A549 (cell line): ENCODE measurements at regions not wholly inside any gene's neighbourhood (a gene's known extent, or its start where the extent isn't known, plus 50 kb on each side); places are given as distances from the start of the nearest gene placed in this dataset.

Source experiments
- ATAC-seq, 2 experiments: fragments of 200-7000 bp in 1 of 2; fragments of >200 bp in 1 of 2; cut with Nextera tagmentation in 1 of 2; cut with Tn5 transposase in 1 of 2; 3 replicates each; pipeline versions ENCODE4 v1.8.0 to v1.9.1; 2018 to 2020; ENCODE audit warnings: mild to moderate bottlenecking in 1 of 2, moderate library complexity in 1 of 2
- CTCF ChIA-PET: fragments of 300-600 bp; sonication (Branson Sonifier 250); formaldehyde crosslinking; extraction: SDS; loops from one replicate; lab custom pipeline; 2021; ENCODE audit warnings: antibody characterized with exemption, inconsistent platforms; lab: Yijun Ruan, JAX
- POLR2A ChIA-PET: fragments of 350-600 bp; formaldehyde crosslinking; extraction: SDS; loops from one replicate; lab custom pipeline; 2021; ENCODE audit warnings: antibody characterized with exemption, inconsistent platforms; lab: Yijun Ruan, JAX
- DNase-seq, 2 experiments: peaks; one replicate each; pipeline versions ENCODE4 v3.0.0 to v3.0.0-alpha.2; 2011 to 2016; ENCODE audit warnings: low read depth in 1 of 2, low spot score in 1 of 2
- FAIRE-seq: peaks from 2 replicates; lab custom pipeline; 2011; peaks lifted over from hg19 to GRCh38; lab: Jason Lieb, UNC
- H3K27ac ChIP-seq, 2 experiments: fragments of >200 bp; sonication (Bioruptor Twin); formaldehyde crosslinking; 3 replicates each; pipeline ENCODE4 v1.5.1; 2016 to 2017
- H3K4me1 ChIP-seq: fragments of >200 bp; sonication (Bioruptor Twin); formaldehyde crosslinking; 3 replicates; pipeline ENCODE4 v1.6.1; 2016
- H3K4me2 ChIP-seq: fragments of >200 bp; sonication (Bioruptor Twin); formaldehyde crosslinking; 3 replicates; pipeline ENCODE4 v1.6.1; 2016
- H3K4me3 ChIP-seq: fragments of >200 bp; sonication (Bioruptor Twin); formaldehyde crosslinking; 3 replicates; pipeline ENCODE4 v1.5.1; 2016
- H3K9me3 ChIP-seq: fragments of >200 bp; sonication (Bioruptor Twin); formaldehyde crosslinking; 3 replicates; pipeline ENCODE4 v1.6.1; 2016
- ATOH8 ChIP-seq: fragments of 250-450 bp; sonication (Bioruptor Pico); IDR thresholded peaks from 2 replicates; pipeline ENCODE4 v1.5.0; 2020; ENCODE audit warnings: low read depth, mild to moderate bottlenecking, moderate library complexity
- BHLHE40 ChIP-seq: IDR thresholded peaks from 2 replicates; pipeline ENCODE4 v1.6.1; 2012; ENCODE audit warnings: low read depth, low read length, inconsistent platforms
- CBX8 ChIP-seq: fragments of 200-600 bp; sonication (generic); IDR thresholded peaks from 2 replicates; pipeline ENCODE4 v1.6.1; 2016
- CHD2 ChIP-seq: fragments of 150-350 bp; IDR thresholded peaks from 2 replicates; pipeline ENCODE4 v1.6.1; 2014; ENCODE audit warnings: low read length; ENCODE audit not compliant: partially characterized antibody
- CHD4 ChIP-seq: fragments of 200-600 bp; sonication (generic); IDR thresholded peaks from 2 replicates; pipeline ENCODE4 v1.6.1; 2016; ENCODE audit warnings: antibody characterized with exemption, mild to moderate bottlenecking, borderline replicate concordance
- EHMT2 ChIP-seq: fragments of 200-600 bp; sonication (generic); IDR thresholded peaks from 2 replicates; pipeline ENCODE4 v1.6.1; 2016; ENCODE audit warnings: antibody characterized with exemption, low read depth, mild to moderate bottlenecking, moderate library complexity
- EP300 ChIP-seq, 2 experiments: fragments of >200 bp; sonication (Bioruptor Twin); formaldehyde crosslinking; IDR thresholded peaks; 2 replicates in 1 of 2; 3 replicates in 1 of 2; pipeline ENCODE4 v1.6.1; 2016 to 2017
- FOSL2 ChIP-seq, 2 experiments: fragments of 450-650 bp in 1 of 2; fragments of >200 bp in 1 of 2; sonication (Bioruptor Twin) in 1 of 2; formaldehyde crosslinking; IDR thresholded peaks; 2 replicates each; pipeline versions ENCODE4 v1.5.0 to v1.6.1; 2016 to 2020; ENCODE audit warnings: mild to moderate bottlenecking in 1 of 2, moderate library complexity in 1 of 2
- FOXS1 ChIP-seq: fragments of 250-450 bp; sonication (Bioruptor Pico); IDR thresholded peaks from 2 replicates; pipeline ENCODE4 v1.5.0; 2020; ENCODE audit warnings: mild to moderate bottlenecking, moderate library complexity
- GATA3 ChIP-seq: IDR thresholded peaks from 2 replicates; pipeline ENCODE4 v1.6.1; 2012; ENCODE audit warnings: borderline replicate concordance
- HDAC2 ChIP-seq: fragments of 200-600 bp; sonication (generic); IDR thresholded peaks from 2 replicates; pipeline ENCODE4 v1.6.1; 2016
- HMGXB4 ChIP-seq: fragments of 250-450 bp; sonication (Bioruptor Pico); IDR thresholded peaks from 2 replicates; pipeline ENCODE4 v1.5.0; 2021; ENCODE audit warnings: mild to moderate bottlenecking, moderate library complexity, borderline replicate concordance
- HOXB13 ChIP-seq: fragments of 250-450 bp; sonication (Bioruptor Pico); IDR thresholded peaks from 2 replicates; pipeline ENCODE4 v1.5.0; 2020; ENCODE audit warnings: low read depth, mild to moderate bottlenecking, moderate library complexity
- KDM1A ChIP-seq: fragments of 200-600 bp; sonication (generic); IDR thresholded peaks from 2 replicates; pipeline ENCODE4 v1.6.1; 2016; ENCODE audit warnings: low read depth, mild to moderate bottlenecking
- MAX ChIP-seq: IDR thresholded peaks from 2 replicates; pipeline ENCODE4 v1.6.1; 2012
- NPAS2 ChIP-seq: fragments of 250-450 bp; sonication (Bioruptor Pico); IDR thresholded peaks from 2 replicates; pipeline ENCODE4 v1.8.0; 2022; ENCODE audit warnings: mild to moderate bottlenecking, moderate library complexity, borderline replicate concordance
- NR3C1 ChIP-seq: fragments of >200 bp; sonication (Bioruptor Twin); formaldehyde crosslinking; IDR thresholded peaks from 3 replicates; pipeline ENCODE4 v1.6.1; 2017
- POLR2A ChIP-seq: IDR thresholded peaks from 2 replicates; pipeline ENCODE4 v1.6.1; 2012; ENCODE audit warnings: mild to moderate bottlenecking, low read length
- POLR2AphosphoS2 ChIP-seq: conservative IDR thresholded peaks from 2 replicates; pipeline ENCODE4 v1.6.1; 2012; ENCODE audit warnings: low read length, improper control_type of control experiment, inconsistent platforms
- RARB ChIP-seq: fragments of 250-450 bp; sonication (Bioruptor Pico); IDR thresholded peaks from 2 replicates; pipeline ENCODE4 v1.8.0; 2021; ENCODE audit warnings: mild to moderate bottlenecking, moderate library complexity
- RCOR1 ChIP-seq: fragments of 150-350 bp; IDR thresholded peaks from 2 replicates; pipeline ENCODE4 v1.6.1; 2014; ENCODE audit warnings: antibody characterized with exemption, low read length, low read depth
- REST ChIP-seq: fragments of 200-600 bp; sonication (generic); IDR thresholded peaks from 2 replicates; pipeline ENCODE4 v1.6.1; 2016; ENCODE audit warnings: antibody characterized with exemption, mild to moderate bottlenecking, moderate library complexity
- SREBF2 ChIP-seq: fragments of 450-650 bp; IDR thresholded peaks from 2 replicates; pipeline ENCODE4 v1.6.1; 2014; ENCODE audit warnings: mild to moderate bottlenecking, moderate library complexity
- TFCP2L1 ChIP-seq: fragments of 250-450 bp; sonication (Bioruptor Pico); IDR thresholded peaks from 2 replicates; pipeline ENCODE4 v1.5.0; 2021; ENCODE audit warnings: mild to moderate bottlenecking
- ZFP36 ChIP-seq: fragments of 450-650 bp; IDR thresholded peaks from 2 replicates; pipeline ENCODE4 v1.6.1; 2014; ENCODE audit warnings: borderline replicate concordance; ENCODE audit not compliant: partially characterized antibody
- WGBS: methylation state at CpG from one replicate; pipeline ENCODE4 v1.1.6; 2017; ENCODE audit errors: missing lambda C conversion rate; 5-methylcytosine and 5-hydroxymethylcytosine counted together

- ATAC-seq (no peak), FAIRE-seq (no peak), DNase-seq (no peak)
- WGBS, result 43% methylated on average over 2 of the region's 2 CpGs
- POLR2A ChIA-PET, result no interaction called here
- Histone ChIP-seq H3K9me3 (no peaks in the 10 kb centered on the region), H3K4me1 (no peaks in the 10 kb centered on the region), H3K4me2 (no peak overlapping the region), H3K4me3 (no peak overlapping the region), H3K27ac (no peak overlapping the region)
- TF ChIP-seq REST (no peak), TFCP2L1 (CRISPR knock-in tag) (no peak), POLR2A (no peak), RCOR1 (no peak), CHD2 (no peak), GATA3 (no peak), MAX (no peak), HMGXB4 (CRISPR knock-in tag) (no peak), BHLHE40 (no peak), FOSL2 (IDR thresholded peaks at IDR 0.05) (no peak), FOSL2 (CRISPR knock-in tag; IDR thresholded peaks at IDR 0.05) (no peak), NPAS2 (CRISPR knock-in tag) (no peak)
- CTCF ChIA-PET, result no interaction called here
Observed at GRCh38 chr3:106673926-106674569, 703.2 kb upstream of the CCDC54 start.

- FAIRE-seq, result no peak
- no peak for DNase-seq
- H3K9me3 ChIP-seq, result no peaks in the 10 kb centered on the region
- H3K27ac ChIP-seq, result no peak overlapping the region
- ChIA-PET POLR2A (no interaction called here), CTCF (no interaction called here)
- no peak overlapping the region for H3K4me2 ChIP-seq
- H3K4me1 ChIP-seq, result no peaks in the 10 kb centered on the region
- no peak overlapping the region for H3K4me3 ChIP-seq
- 59% methylated on average over 2 of the region's 2 CpGs for WGBS
- no peak for ATAC-seq
- TF ChIP-seq POLR2A, result no peak
- no peak for TF ChIP-seq FOSL2 (IDR thresholded peaks at IDR 0.05)
- TF ChIP-seq FOSL2 (CRISPR knock-in tag; IDR thresholded peaks at IDR 0.05), result no peak
- no peak for TF ChIP-seq POLR2AphosphoS2
- TF ChIP-seq SREBF2, result no peak
- TF ChIP-seq REST, result no peak
- no peak for TF ChIP-seq KDM1A
- no peak for TF ChIP-seq HMGXB4 (CRISPR knock-in tag)
- TF ChIP-seq HOXB13 (CRISPR knock-in tag), result no peak
- no peak for TF ChIP-seq NR3C1
- TF ChIP-seq ATOH8 (CRISPR knock-in tag), result no peak
- no peak for TF ChIP-seq ZFP36
- no peak for TF ChIP-seq RARB (CRISPR knock-in tag)
- no peak for TF ChIP-seq EP300 (IDR thresholded peaks at IDR 0.05)
- TF ChIP-seq EHMT2, result no peak
- TF ChIP-seq FOXS1 (CRISPR knock-in tag), result no peak
- TF ChIP-seq HDAC2, result no peak
- TF ChIP-seq CBX8, result no peak
- no peak for TF ChIP-seq CHD4
Observed at GRCh38 chr3:106675451-106675850, 701.8 kb upstream of the CCDC54 start.
